ENCODE measurements at regions not wholly inside any gene's neighbourhood (a gene's known extent, or its start where the extent isn't known, plus 50 kb on each side); places are given as distances from the start of the nearest gene placed in this dataset.
"Not testable (repeated sequence)": the region's sequence is repeated elsewhere in the genome, so short reads cannot be mapped to it uniquely, and the experiment has no call there.

- DNase-seq (ENCODE audit: low spot score) = peak; percentile 44
Observed at GRCh38 chr12:92987362-92987761, 58.3 kb upstream of the EEA1 start.

- peak; percentile 69 for DNase-seq (ENCODE audit: low spot score)
Observed at GRCh38 chr12:92987846-92988621, 58.9 kb upstream of the EEA1 start.

- no peak for DNase-seq (ENCODE audit: low spot score)
Observed at GRCh38 chr12:92988622-92989130, 59.6 kb upstream of the EEA1 start.

- no peak for DNase-seq (ENCODE audit: low spot score)
Observed at GRCh38 chr12:92989715-92990484, 60.8 kb upstream of the EEA1 start.

- no peak for DNase-seq (ENCODE audit: low spot score)
Observed at GRCh38 chr12:92991134-92991533, 62.0 kb upstream of the EEA1 start.

- DNase-seq (ENCODE audit: low spot score) = no peak
Observed at GRCh38 chr12:92992041-92992440, 62.9 kb upstream of the EEA1 start.

GRCh38 chr12:92993259-92993658 is 64.2 kb upstream of the EEA1 start:
- no peak for DNase-seq (ENCODE audit: low spot score)

- peak; percentile 69 for DNase-seq (ENCODE audit: low spot score)
Observed at GRCh38 chr12:92995258-92995903, 66.3 kb upstream of the EEA1 start.

GRCh38 chr12:93000026-93000425 is 70.9 kb upstream of the EEA1 start:
- DNase-seq (ENCODE audit: low spot score) = no peak

- DNase-seq (ENCODE audit: low spot score) = no peak
Observed at GRCh38 chr12:93001407-93001806, 72.3 kb upstream of the EEA1 start.

- no peak for DNase-seq (ENCODE audit: low spot score)
Observed at GRCh38 chr12:93002293-93003054, 73.4 kb upstream of the EEA1 start.

- no peak for DNase-seq (ENCODE audit: low spot score)
Observed at GRCh38 chr12:93003531-93004239, 74.6 kb upstream of the EEA1 start.

- DNase-seq (ENCODE audit: low spot score) = no peak
Observed at GRCh38 chr12:93005928-93006392, 76.9 kb upstream of the EEA1 start.

GRCh38 chr12:93006471-93007208 is 77.5 kb upstream of the EEA1 start:
- no peak for DNase-seq (ENCODE audit: low spot score)

GRCh38 chr12:93007544-93007943 is 78.4 kb upstream of the EEA1 start:
- DNase-seq (ENCODE audit: low spot score) = no peak

- DNase-seq (ENCODE audit: low spot score) = no peak
Observed at GRCh38 chr12:93008044-93008778, 79.1 kb upstream of the EEA1 start.

GRCh38 chr12:93008880-93009279 is 79.8 kb upstream of the EEA1 start:
- DNase-seq (ENCODE audit: low spot score) = not testable (repeated sequence)

- no peak for DNase-seq (ENCODE audit: low spot score)
Observed at GRCh38 chr12:93009533-93009932, 80.4 kb upstream of the EEA1 start.

GRCh38 chr12:93010461-93010860 is 81.4 kb upstream of the EEA1 start:
- no peak for DNase-seq (ENCODE audit: low spot score)

- no peak for DNase-seq (ENCODE audit: low spot score)
Observed at GRCh38 chr12:93011100-93011499, 82.0 kb upstream of the EEA1 start.
